Esophagus muscularis mucosa (tissue), 4 donors: ENCODE measurements at regions not wholly inside any gene's neighbourhood (a gene's known extent, or its start where the extent isn't known, plus 50 kb on each side); places are given as distances from the start of the nearest gene placed in this dataset.
A peak's percentile ranks its signal among the peaks of the same experiment; 100 is the strongest.

ENCODE experiments used
- DNase-seq: peaks from one replicate; pipeline ENCODE4 v3.0.0-alpha.2; 2017; ENCODE audit errors: extremely low spot score
- H3K27ac ChIP-seq, 4 donors: fragments of 200-600 bp; sonication (generic); replicated peaks in 1 of 4; 1 replicate in 3 of 4; 2 replicates in 1 of 4; pipeline ENCODE4 v1.5.1; 2016 to 2019; ENCODE audit warnings: mild to moderate bottlenecking in 1 of 4
- H3K27me3 ChIP-seq, 4 donors: fragments of 200-600 bp; sonication (generic); one replicate each; pipeline versions ENCODE4 v1.5.1 to v1.6.0; 2016 to 2019
- H3K36me3 ChIP-seq, 4 donors: fragments of 200-600 bp; sonication (generic); one replicate each; pipeline ENCODE4 v1.5.1; 2016 to 2019
- H3K4me1 ChIP-seq, 4 donors: fragments of 200-600 bp; sonication (generic); one replicate each; pipeline ENCODE4 v1.5.1; 2016 to 2019
- H3K4me3 ChIP-seq, 4 donors: fragments of 200-600 bp; sonication (generic); 1 replicate in 2 of 4; 2 replicates in 2 of 4; pipeline ENCODE4 v1.5.1; 2016 to 2019; ENCODE audit warnings: mild to moderate bottlenecking in 4 of 4, moderate library complexity in 1 of 4
- H3K9me3 ChIP-seq, 4 donors: fragments of 200-600 bp; sonication (generic); 1 replicate in 3 of 4; 2 replicates in 1 of 4; pipeline ENCODE4 v1.5.1; 2016 to 2019
- EP300 ChIP-seq: sonication (generic); formaldehyde crosslinking; IDR thresholded peaks from one replicate; pipeline ENCODE4 v1.6.1; 2017; ENCODE audit warnings: antibody characterized with exemption
- POLR2A ChIP-seq: fragments of 450-650 bp; IDR thresholded peaks from one replicate; pipeline ENCODE4 v1.6.1; 2017; ENCODE audit warnings: antibody characterized with exemption, moderate library complexity, mild to moderate bottlenecking, low read depth
- POLR2AphosphoS5 ChIP-seq, 2 donors: sonication (generic); formaldehyde crosslinking; IDR thresholded peaks; one replicate each; pipeline ENCODE4 v1.6.1; 2017; ENCODE audit warnings: antibody characterized with exemption in 2 of 2
- WGBS: methylation state at CpG from one replicate; pipeline ENCODE4 v1.1.5; 2018; 5-methylcytosine and 5-hydroxymethylcytosine counted together
- intact Hi-C: fragments of 100-400 bp; cut with DNase I; formaldehyde crosslinking; loops from one replicate; pipeline ENCODE4 v1.15.1; 2023
- TF ChIP-seq, protein P1 (sequence below), 3 experiments: fragments of 200-600 bp in 2 of 3; fragments of 450-650 bp in 1 of 3; sonication (generic) in 2 of 3; IDR thresholded peaks; one replicate each; pipeline ENCODE4 v1.5.1; 2017 to 2019; ENCODE audit warnings: antibody characterized with exemption in 3 of 3, mild to moderate bottlenecking in 2 of 3, moderate library complexity in 1 of 3

GRCh38 chr2:21250673-21251072 lies 126.9 kb downstream of the TDRD15 start:
- H3K4me3 ChIP-seq: no peak overlapping the region
- H3K27me3 ChIP-seq: no peaks in the 10 kb centered on the region
- H3K9me3 ChIP-seq: no peaks in the 10 kb centered on the region
- no peak overlapping the region for H3K27ac ChIP-seq
- intact Hi-C loops: no loop called here
- TF ChIP-seq EP300: no peak
- TF ChIP-seq, protein P1, sequence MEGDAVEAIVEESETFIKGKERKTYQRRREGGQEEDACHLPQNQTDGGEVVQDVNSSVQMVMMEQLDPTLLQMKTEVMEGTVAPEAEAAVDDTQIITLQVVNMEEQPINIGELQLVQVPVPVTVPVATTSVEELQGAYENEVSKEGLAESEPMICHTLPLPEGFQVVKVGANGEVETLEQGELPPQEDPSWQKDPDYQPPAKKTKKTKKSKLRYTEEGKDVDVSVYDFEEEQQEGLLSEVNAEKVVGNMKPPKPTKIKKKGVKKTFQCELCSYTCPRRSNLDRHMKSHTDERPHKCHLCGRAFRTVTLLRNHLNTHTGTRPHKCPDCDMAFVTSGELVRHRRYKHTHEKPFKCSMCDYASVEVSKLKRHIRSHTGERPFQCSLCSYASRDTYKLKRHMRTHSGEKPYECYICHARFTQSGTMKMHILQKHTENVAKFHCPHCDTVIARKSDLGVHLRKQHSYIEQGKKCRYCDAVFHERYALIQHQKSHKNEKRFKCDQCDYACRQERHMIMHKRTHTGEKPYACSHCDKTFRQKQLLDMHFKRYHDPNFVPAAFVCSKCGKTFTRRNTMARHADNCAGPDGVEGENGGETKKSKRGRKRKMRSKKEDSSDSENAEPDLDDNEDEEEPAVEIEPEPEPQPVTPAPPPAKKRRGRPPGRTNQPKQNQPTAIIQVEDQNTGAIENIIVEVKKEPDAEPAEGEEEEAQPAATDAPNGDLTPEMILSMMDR (IDR thresholded peaks at IDR 0.05): no peak
- TF ChIP-seq POLR2A: no peak
- no peak for TF ChIP-seq POLR2AphosphoS5 (IDR thresholded peaks at IDR 0.05)
- peaks cover 0 to 4% (median 1%) of the 10 kb centered on the region in 4 donors for H3K4me1 ChIP-seq
- H3K36me3 ChIP-seq: no peaks in the 10 kb centered on the region
- DNase-seq: peak; percentile 57

- 78% methylated on average over 4 of the region's 5 CpGs for WGBS
- Histone ChIP-seq H3K9me3 (no peaks in the 10 kb centered on the region), H3K4me3 (no peak overlapping the region), H3K27me3 (no peaks in the 10 kb centered on the region), H3K36me3 (no peaks in the 10 kb centered on the region), H3K27ac (no peak overlapping the region), H3K4me1 (peaks cover 0 to 9% (median 3%) of the 10 kb centered on the region in 4 donors)
- intact Hi-C loops: no loop called here
- DNase-seq: peak; percentile 39
- TF ChIP-seq EP300: no peak
- no peak for TF ChIP-seq POLR2A
- TF ChIP-seq, protein P1 (IDR thresholded peaks at IDR 0.05): no peak
- no peak for TF ChIP-seq POLR2AphosphoS5 (IDR thresholded peaks at IDR 0.05)
These were observed 127.6 kb downstream of the TDRD15 start for GRCh38 chr2:21251216-21251980.

- intact Hi-C loops: no loop called here
- DNase-seq: peak; percentile 82
- H3K9me3 ChIP-seq: no peaks in the 10 kb centered on the region
- H3K4me1 ChIP-seq: peaks cover 0 to 11% (median 3%) of the 10 kb centered on the region in 4 donors
- TF ChIP-seq EP300: no peak
- no peak for TF ChIP-seq POLR2AphosphoS5 (IDR thresholded peaks at IDR 0.05)
- TF ChIP-seq POLR2A: no peak
- TF ChIP-seq, protein P1 (IDR thresholded peaks at IDR 0.05): no peak
- H3K27me3 ChIP-seq: no peaks in the 10 kb centered on the region
- H3K27ac ChIP-seq: no peak overlapping the region
- 89% methylated on average over 2 of the region's 3 CpGs for WGBS
- no peak overlapping the region for H3K4me3 ChIP-seq
- no peaks in the 10 kb centered on the region for H3K36me3 ChIP-seq
These were observed 129.7 kb downstream of the TDRD15 start for GRCh38 chr2:21253311-21254027.

- TF ChIP-seq POLR2AphosphoS5 (IDR thresholded peaks at IDR 0.05): no peak
- TF ChIP-seq, protein P1 (IDR thresholded peaks at IDR 0.05): no peak
- no peak for TF ChIP-seq EP300
- no peak for TF ChIP-seq POLR2A
- Histone ChIP-seq H3K4me3 (no peak overlapping the region), H3K27me3 (no peaks in the 10 kb centered on the region), H3K4me1 (peaks cover 0 to 11% (median 3%) of the 10 kb centered on the region in 4 donors), H3K36me3 (no peaks in the 10 kb centered on the region), H3K27ac (no peak overlapping the region), H3K9me3 (no peaks in the 10 kb centered on the region)
- peak; percentile 70 for DNase-seq
- 83% methylated on average over 6 of the region's 6 CpGs for WGBS
- intact Hi-C loops: no loop called here
These were observed 130.6 kb downstream of the TDRD15 start for GRCh38 chr2:21254170-21254965.
